HK-2 (cell line): ENCODE measurements at regions not wholly inside any gene's neighbourhood (a gene's known extent, or its start where the extent isn't known, plus 50 kb on each side); places are given as distances from the start of the nearest gene placed in this dataset.

Experiments used
- DNase-seq: peaks from one replicate; pipeline ENCODE4 v3.0.0-alpha.2; 2018; ENCODE audit not compliant: unreplicated experiment

DNA sequence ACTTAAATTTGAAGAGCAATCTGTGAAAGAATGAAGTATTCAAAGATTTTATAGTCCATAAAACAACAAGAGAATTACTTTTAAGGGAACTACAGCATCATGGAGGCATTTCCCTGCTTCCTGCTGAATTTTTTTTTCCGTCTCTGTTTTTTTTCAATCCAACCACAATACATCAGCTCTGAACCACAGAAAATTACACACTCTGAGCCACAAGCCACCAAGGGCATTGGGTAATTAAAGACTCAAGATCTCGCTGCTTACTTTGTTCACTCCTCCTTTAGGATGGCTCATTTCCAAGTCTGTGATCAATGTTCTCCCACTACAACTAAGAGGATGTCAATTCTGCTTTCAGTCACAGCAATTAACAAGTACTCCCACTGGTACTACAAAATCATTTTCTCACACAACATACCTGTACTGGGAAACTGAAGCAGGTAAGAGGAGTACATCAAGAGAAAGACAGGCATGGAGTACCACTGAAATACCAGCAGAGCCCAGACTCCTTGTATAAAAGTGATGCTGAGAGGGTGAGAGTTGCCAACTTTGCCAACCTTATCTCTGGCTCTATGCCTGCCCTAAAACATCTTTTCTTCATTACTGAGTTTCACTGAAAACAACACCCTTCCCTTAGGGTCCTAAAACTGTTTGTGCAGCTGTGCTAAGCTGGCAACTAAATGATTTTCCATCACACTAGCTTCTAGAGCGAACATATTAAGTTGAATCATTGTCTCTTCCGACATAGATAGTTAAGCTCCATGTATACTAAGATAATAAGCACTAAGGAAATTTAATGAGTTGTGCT is 105.8 kb upstream of the MAGEB18 start:
- DNase-seq = no peak

DNA sequence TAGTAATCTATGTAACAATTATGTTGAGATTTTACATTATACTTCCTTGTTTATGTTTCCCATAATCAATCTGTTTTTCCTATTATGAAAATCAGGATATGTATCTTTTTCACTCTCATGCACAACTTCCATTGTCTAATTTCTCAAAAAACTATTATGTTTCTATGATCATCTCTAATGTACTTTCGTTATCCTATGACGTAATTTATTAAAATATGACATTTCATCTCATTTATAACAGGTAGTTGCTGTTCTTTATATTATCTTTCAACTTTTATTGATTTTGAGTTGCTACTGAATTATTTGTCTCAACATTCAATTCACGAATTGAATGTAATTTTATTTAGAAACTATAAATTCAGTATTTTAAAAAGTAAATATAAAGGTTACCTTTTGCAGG is 100.8 kb upstream of the MAGEB18 start:
- no peak for DNase-seq

DNA sequence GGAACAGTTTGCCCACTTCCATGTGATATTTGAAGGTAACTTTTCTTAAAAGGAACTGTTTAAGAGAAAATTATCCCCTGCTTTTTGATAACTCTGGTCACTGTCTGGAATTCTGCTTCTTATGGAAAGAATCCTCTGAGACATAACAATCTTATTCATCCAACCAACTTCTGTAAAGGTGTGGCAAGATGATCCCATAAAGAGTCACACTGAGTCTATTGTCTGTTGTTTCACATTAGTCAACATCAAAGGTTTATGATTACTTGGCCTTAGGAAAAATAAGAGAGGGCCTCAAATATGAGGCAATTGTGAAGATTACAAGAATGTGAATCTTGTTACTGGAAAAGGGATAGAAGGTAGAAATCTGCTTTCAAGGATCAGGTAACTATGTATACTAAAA is 88.0 kb upstream of the MAGEB18 start:
- no peak for DNase-seq

DNA sequence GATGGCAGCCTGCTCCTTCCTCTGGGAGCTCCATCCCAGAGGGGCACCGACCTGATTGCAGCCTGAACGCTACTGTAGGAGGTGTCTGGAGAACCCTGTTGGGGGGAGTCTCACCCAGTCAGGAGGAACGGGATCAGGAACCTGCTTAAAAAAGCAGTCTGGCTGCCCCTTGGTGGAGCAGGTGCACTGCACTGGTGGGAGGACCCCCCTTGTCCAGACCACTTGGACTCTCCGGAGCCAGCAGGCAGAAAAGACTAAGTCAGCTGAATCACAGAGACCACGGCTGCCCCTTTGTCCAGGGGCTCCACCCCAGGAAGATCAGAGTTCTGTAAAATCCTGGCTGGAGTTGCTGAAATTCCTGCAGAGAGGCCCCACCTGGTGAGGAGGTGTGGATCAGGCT is 67.3 kb upstream of the MAGEB18 start:
- no peak for DNase-seq

GRCh38 chrX:26071618-26072017 is 66.5 kb upstream of the MAGEB18 start:
- DNase-seq = no peak

DNA sequence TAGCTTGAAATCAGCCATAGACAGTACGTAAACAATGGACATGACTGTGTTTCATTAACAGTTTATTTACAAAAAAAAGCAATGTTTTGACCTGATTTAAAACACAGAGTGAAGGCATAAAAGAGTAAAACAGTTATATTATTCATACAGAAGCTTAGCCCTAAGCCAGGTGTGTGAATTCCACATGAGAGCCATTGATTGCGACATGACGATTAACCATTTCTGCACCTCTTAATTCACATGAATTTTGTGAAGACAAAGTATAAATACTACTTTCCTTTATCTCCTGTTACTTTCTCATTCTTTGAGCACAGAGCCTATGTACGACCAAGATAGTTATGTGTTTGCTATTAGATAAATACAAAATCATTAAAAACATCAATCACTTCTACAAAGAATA is 55.0 kb upstream of the MAGEB18 start:
- no peak for DNase-seq
